GM23338 (cell line): ENCODE measurements at regions not wholly inside any gene's neighbourhood (a gene's known extent, or its start where the extent isn't known, plus 50 kb on each side); places are given as distances from the start of the nearest gene placed in this dataset.

Experiments used
- ATAC-seq: fragments of 200-7000 bp; cut with Tn5 transposase; 3 replicates; pipeline ENCODE4 v1.9.1; 2020
- DNase-seq: peaks from one replicate; pipeline ENCODE4 v3.0.0-alpha.2; 2015; ENCODE audit warnings: low spot score
- H2AFZ ChIP-seq: fragments of 200-600 bp; sonication (generic); 2 replicates; pipeline ENCODE4 v1.8.0; 2016; ENCODE audit warnings: antibody characterized with exemption, mild to moderate bottlenecking, moderate library complexity
- H3F3A ChIP-seq: fragments of 200-600 bp; sonication (generic); replicated peaks from 2 replicates; pipeline ENCODE4 v1.8.0; 2017; ENCODE audit warnings: antibody characterized with exemption, mixed run types, low read depth
- H3K27ac ChIP-seq: fragments of 200-600 bp; sonication (generic); 2 replicates; pipeline ENCODE4 v1.6.1; 2016; ENCODE audit warnings: low read depth
- H3K27me3 ChIP-seq: fragments of 200-600 bp; sonication (generic); 2 replicates; pipeline ENCODE4 v1.8.0; 2016; ENCODE audit warnings: mild to moderate bottlenecking, mixed run types, moderate library complexity; ENCODE audit not compliant: insufficient read depth
- H3K36me3 ChIP-seq: fragments of 200-600 bp; sonication (generic); 2 replicates; pipeline ENCODE4 v1.8.0; 2016; ENCODE audit warnings: mild to moderate bottlenecking; ENCODE audit not compliant: insufficient read depth
- H3K4me1 ChIP-seq: fragments of 200-600 bp; sonication (generic); 2 replicates; pipeline ENCODE4 v1.8.0; 2016; ENCODE audit warnings: mild to moderate bottlenecking, moderate library complexity; ENCODE audit not compliant: insufficient read depth
- H3K4me2 ChIP-seq: fragments of 200-600 bp; sonication (generic); 2 replicates; pipeline ENCODE4 v1.7.1; 2017; ENCODE audit warnings: mixed run types
- H3K4me3 ChIP-seq: fragments of 200-600 bp; sonication (generic); 2 replicates; pipeline ENCODE4 v1.6.1; 2016; ENCODE audit warnings: mixed run types
- H3K79me2 ChIP-seq: fragments of 200-600 bp; sonication (generic); replicated peaks from 2 replicates; pipeline ENCODE4 v1.8.0; 2017; ENCODE audit warnings: mild to moderate bottlenecking; ENCODE audit not compliant: insufficient read depth
- H3K9me2 ChIP-seq: fragments of 200-600 bp; sonication (generic); 2 replicates; pipeline ENCODE4 v1.8.0; 2017; ENCODE audit not compliant: insufficient read depth
- H4K20me1 ChIP-seq: fragments of 200-600 bp; sonication (generic); replicated peaks from 2 replicates; pipeline ENCODE4 v1.8.0; 2017; ENCODE audit warnings: mild to moderate bottlenecking; ENCODE audit not compliant: insufficient read depth
- H3K27ac Mint-ChIP-seq: 2 replicates; pipeline ENCODE4 v1.8.0; 2020; ENCODE audit warnings: inconsistent platforms, mild to moderate bottlenecking, moderate library complexity, mixed read lengths
- H3K27me3 Mint-ChIP-seq: 3 replicates; pipeline ENCODE4 v1.8.0; 2022; ENCODE audit warnings: low read depth, mild to moderate bottlenecking, moderate library complexity, mixed read lengths, inconsistent platforms; ENCODE audit not compliant: insufficient read depth, poor library complexity
- H3K36me3 Mint-ChIP-seq: 3 replicates; pipeline ENCODE4 v1.8.0; 2021; ENCODE audit warnings: low read depth, mild to moderate bottlenecking, inconsistent platforms, moderate library complexity, mixed read lengths
- H3K4me1 Mint-ChIP-seq: 3 replicates; pipeline ENCODE4 v1.8.0; 2020; ENCODE audit warnings: mild to moderate bottlenecking, inconsistent platforms, mixed read lengths
- H3K4me3 Mint-ChIP-seq: 3 replicates; pipeline ENCODE4 v1.8.0; 2021; ENCODE audit warnings: moderate library complexity, mild to moderate bottlenecking, inconsistent platforms, mixed read lengths
- H3K9me3 Mint-ChIP-seq: 3 replicates; pipeline ENCODE4 v1.8.0; 2020; ENCODE audit warnings: moderate library complexity, mild to moderate bottlenecking, inconsistent platforms, mixed read lengths
- ETS1 ChIP-seq: IDR thresholded peaks from 2 replicates; pipeline ENCODE4 v1.6.1; 2016; ENCODE audit warnings: antibody characterized with exemption
- EZH2 ChIP-seq: fragments of 200-600 bp; sonication (generic); IDR thresholded peaks from one replicate; pipeline ENCODE4 v1.8.0; 2017; ENCODE audit warnings: antibody characterized with exemption, mild to moderate bottlenecking, low read depth; ENCODE audit not compliant: unreplicated experiment
- EZH2phosphoT487 ChIP-seq: fragments of 200-600 bp; sonication (generic); IDR thresholded peaks from one replicate; pipeline ENCODE4 v1.8.1; 2018; ENCODE audit warnings: antibody characterized with exemption; ENCODE audit not compliant: unreplicated experiment
- JUNB ChIP-seq: IDR thresholded peaks from one replicate; pipeline ENCODE4 v1.6.1; 2016; ENCODE audit warnings: antibody characterized with exemption; ENCODE audit not compliant: unreplicated experiment
- NANOG ChIP-seq: IDR thresholded peaks from 2 replicates; pipeline ENCODE4 v1.6.1; 2016; ENCODE audit warnings: antibody characterized with exemption, borderline replicate concordance
- POLR2AphosphoS5 ChIP-seq: IDR thresholded peaks from 2 replicates; pipeline ENCODE4 v1.6.1; 2016; ENCODE audit warnings: antibody characterized with exemption, low read depth
- REST ChIP-seq: IDR thresholded peaks from one replicate; pipeline ENCODE4 v1.6.1; 2018; ENCODE audit warnings: antibody characterized with exemption; ENCODE audit not compliant: unreplicated experiment

GRCh38 chr11:114880442-114880841 lies 202.1 kb downstream of the NXPE2 start:
- no peaks in the 10 kb centered on the region for H3K36me3 Mint-ChIP-seq
- no peak overlapping the region for H3K4me3 Mint-ChIP-seq
- no peak overlapping the region for H3K4me3 ChIP-seq
- DNase-seq (no peak), ATAC-seq (no peak)
- no peak overlapping the region for H2AFZ ChIP-seq
- H3K9me3 Mint-ChIP-seq: no peaks in the 10 kb centered on the region; the same call in 2 of the 3 replicates
- H3K36me3 ChIP-seq: no peaks in the 10 kb centered on the region
- H3K4me1 Mint-ChIP-seq: no peaks in the 10 kb centered on the region; the same call in 2 of the 3 replicates
- H3K27me3 ChIP-seq: no peaks in the 10 kb centered on the region
- H3F3A ChIP-seq: no peaks in the 10 kb centered on the region
- H3K27ac Mint-ChIP-seq: no peak overlapping the region
- H3K4me2 ChIP-seq: no peak overlapping the region
- H3K27me3 Mint-ChIP-seq: peaks cover 4% of the 10 kb centered on the region
- H3K79me2 ChIP-seq: no peaks in the 10 kb centered on the region
- H3K9me2 ChIP-seq: no peaks in the 10 kb centered on the region
- H4K20me1 ChIP-seq: no peaks in the 10 kb centered on the region
- no peaks in the 10 kb centered on the region for H3K4me1 ChIP-seq
- no peak for TF ChIP-seq JUNB
- no peak for TF ChIP-seq EZH2phosphoT487
- no peak for TF ChIP-seq REST
- H3K27ac ChIP-seq: no peak overlapping the region

- DNase-seq (no peak), ATAC-seq (no peak)
- Mint-ChIP-seq H3K36me3 (no peaks in the 10 kb centered on the region), H3K4me1 (no peaks in the 10 kb centered on the region; the same call in 2 of the 3 replicates), H3K27ac (no peak overlapping the region), H3K4me3 (no peak overlapping the region), H3K27me3 (no peaks in the 10 kb centered on the region), H3K9me3 (no peaks in the 10 kb centered on the region; the same call in 2 of the 3 replicates)
- no peaks in the 10 kb centered on the region for H3F3A ChIP-seq
- no peaks in the 10 kb centered on the region for H4K20me1 ChIP-seq
- no peak for TF ChIP-seq EZH2phosphoT487
- H3K4me2 ChIP-seq: no peak overlapping the region
- H2AFZ ChIP-seq: no peak overlapping the region
- H3K9me2 ChIP-seq: no peaks in the 10 kb centered on the region
- no peak overlapping the region for H3K4me3 ChIP-seq
- H3K4me1 ChIP-seq: no peaks in the 10 kb centered on the region
- no peaks in the 10 kb centered on the region for H3K79me2 ChIP-seq
- H3K27me3 ChIP-seq: no peaks in the 10 kb centered on the region
- no peaks in the 10 kb centered on the region for H3K36me3 ChIP-seq
- no peak overlapping the region for H3K27ac ChIP-seq
These were observed 205.1 kb downstream of the NXPE2 start for GRCh38 chr11:114883472-114883871.

- no peak for DNase-seq
- H3K27me3 Mint-ChIP-seq: peaks cover 2% of the 10 kb centered on the region
- H3K4me3 Mint-ChIP-seq: no peak overlapping the region
- no peaks in the 10 kb centered on the region for H3K9me2 ChIP-seq
- peaks cover 2% of the 10 kb centered on the region; the same call in 2 of the 3 replicates for H3K9me3 Mint-ChIP-seq
- H3K4me1 Mint-ChIP-seq: peaks cover 11% of the 10 kb centered on the region
- H3K79me2 ChIP-seq: no peaks in the 10 kb centered on the region
- no peaks in the 10 kb centered on the region for H3K36me3 ChIP-seq
- H3F3A ChIP-seq: no peaks in the 10 kb centered on the region
- TF ChIP-seq EZH2: no peak
- no peak for TF ChIP-seq ETS1
- TF ChIP-seq JUNB: no peak
- no peak for TF ChIP-seq POLR2AphosphoS5
- no peak for TF ChIP-seq NANOG
- H3K27ac ChIP-seq: no peak overlapping the region
- no peak overlapping the region for H3K4me2 ChIP-seq
- peaks cover 8% of the 10 kb centered on the region for H3K4me1 ChIP-seq
- H3K27ac Mint-ChIP-seq: no peak overlapping the region
- H2AFZ ChIP-seq: no peak overlapping the region
- no peaks in the 10 kb centered on the region for H3K36me3 Mint-ChIP-seq
- no peaks in the 10 kb centered on the region for H3K27me3 ChIP-seq
- no peaks in the 10 kb centered on the region for H4K20me1 ChIP-seq
- no peak overlapping the region for H3K4me3 ChIP-seq
- ATAC-seq: no peak
These were observed 208.4 kb downstream of the NXPE2 start for GRCh38 chr11:114886644-114887265.
